Left ventricle myocardium inferior (tissue), 1 donor: ENCODE measurements at regions not wholly inside any gene's neighbourhood (a gene's known extent, or its start where the extent isn't known, plus 50 kb on each side); places are given as distances from the start of the nearest gene placed in this dataset.

Source experiments
- DNase-seq: peaks from one replicate; pipeline ENCODE4 v3.0.0-alpha.2; 2020
- H3K27ac ChIP-seq: fragments of 200-600 bp; replicated peaks from 2 replicates; pipeline ENCODE4 v1.8.0; 2021
- H3K27me3 ChIP-seq: fragments of 200-600 bp; 2 replicates; pipeline ENCODE4 v1.8.0; 2021; ENCODE audit warnings: low read depth
- H3K36me3 ChIP-seq: fragments of 200-600 bp; 2 replicates; pipeline ENCODE4 v1.8.0; 2021
- H3K4me1 ChIP-seq: fragments of 200-600 bp; 2 replicates; pipeline ENCODE4 v1.8.0; 2021
- H3K4me3 ChIP-seq: fragments of 200-600 bp; 2 replicates; pipeline ENCODE4 v1.8.0; 2021; ENCODE audit warnings: mild to moderate bottlenecking, moderate library complexity
- H3K9me3 ChIP-seq: fragments of 200-600 bp; replicated peaks from 2 replicates; pipeline ENCODE4 v1.8.0; 2021
- intact Hi-C: fragments of 100-400 bp; cut with micrococcal nuclease; formaldehyde crosslinking; loops from one replicate; pipeline ENCODE4 v1.11.0; 2022
- TF ChIP-seq, protein P1 (sequence below): fragments of 200-600 bp; IDR thresholded peaks from 2 replicates; pipeline ENCODE4 v1.8.0; 2021; ENCODE audit warnings: antibody characterized with exemption, mild to moderate bottlenecking, borderline replicate concordance
- donor health status: DM: no; HTN: yes; CAD: no; lungs with severe emphysema.

DNA sequence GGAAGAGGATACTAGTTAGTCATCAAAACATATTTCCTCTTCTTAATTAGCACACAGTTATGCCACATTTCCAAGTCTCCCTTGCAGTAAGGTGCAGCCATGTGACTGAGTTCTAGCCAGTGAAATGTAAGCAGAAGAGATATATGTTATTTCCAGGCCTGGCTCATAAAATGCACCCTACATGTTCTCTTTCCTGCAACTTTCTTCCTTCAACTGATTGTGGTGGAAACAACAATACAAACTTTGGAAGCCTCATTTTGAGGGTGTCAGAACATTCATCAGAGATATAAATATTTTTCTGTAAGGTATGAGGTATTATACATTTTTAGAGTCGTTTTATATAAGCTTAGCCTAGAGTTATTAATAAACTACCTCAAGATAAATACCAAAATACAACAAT is 110.9 kb upstream of the PDE7B start:
- DNase-seq: no peak
- Histone ChIP-seq H3K36me3 (no peaks in the 10 kb centered on the region), H3K4me3 (no peak overlapping the region), H3K9me3 (no peaks in the 10 kb centered on the region), H3K27ac (no peak overlapping the region), H3K4me1 (no peaks in the 10 kb centered on the region), H3K27me3 (no peaks in the 10 kb centered on the region)
- TF ChIP-seq, protein P1, sequence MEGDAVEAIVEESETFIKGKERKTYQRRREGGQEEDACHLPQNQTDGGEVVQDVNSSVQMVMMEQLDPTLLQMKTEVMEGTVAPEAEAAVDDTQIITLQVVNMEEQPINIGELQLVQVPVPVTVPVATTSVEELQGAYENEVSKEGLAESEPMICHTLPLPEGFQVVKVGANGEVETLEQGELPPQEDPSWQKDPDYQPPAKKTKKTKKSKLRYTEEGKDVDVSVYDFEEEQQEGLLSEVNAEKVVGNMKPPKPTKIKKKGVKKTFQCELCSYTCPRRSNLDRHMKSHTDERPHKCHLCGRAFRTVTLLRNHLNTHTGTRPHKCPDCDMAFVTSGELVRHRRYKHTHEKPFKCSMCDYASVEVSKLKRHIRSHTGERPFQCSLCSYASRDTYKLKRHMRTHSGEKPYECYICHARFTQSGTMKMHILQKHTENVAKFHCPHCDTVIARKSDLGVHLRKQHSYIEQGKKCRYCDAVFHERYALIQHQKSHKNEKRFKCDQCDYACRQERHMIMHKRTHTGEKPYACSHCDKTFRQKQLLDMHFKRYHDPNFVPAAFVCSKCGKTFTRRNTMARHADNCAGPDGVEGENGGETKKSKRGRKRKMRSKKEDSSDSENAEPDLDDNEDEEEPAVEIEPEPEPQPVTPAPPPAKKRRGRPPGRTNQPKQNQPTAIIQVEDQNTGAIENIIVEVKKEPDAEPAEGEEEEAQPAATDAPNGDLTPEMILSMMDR: no peak
- intact Hi-C loops: no loop called here

DNA sequence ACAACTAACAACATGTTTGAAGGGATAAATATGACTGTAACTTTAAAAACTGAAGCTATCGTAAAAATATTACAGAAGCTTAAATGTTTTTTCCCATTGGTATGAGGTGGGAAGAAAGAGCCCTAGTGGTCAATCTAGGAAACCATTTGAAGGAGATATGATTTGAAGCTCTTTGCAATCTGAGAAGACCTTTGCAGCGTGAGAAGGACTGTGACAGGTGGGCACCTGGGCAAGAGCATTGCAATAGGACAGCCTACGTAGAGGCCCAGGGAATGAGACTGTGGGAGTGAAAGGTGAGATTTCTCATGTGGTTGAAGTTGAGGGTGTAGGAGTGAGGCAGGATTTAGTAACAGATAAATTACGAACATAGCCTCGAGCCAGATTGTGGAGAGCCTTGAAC is 108.0 kb upstream of the PDE7B start:
- no peaks in the 10 kb centered on the region for H3K9me3 ChIP-seq
- no peak overlapping the region for H3K27ac ChIP-seq
- H3K4me3 ChIP-seq: no peak overlapping the region
- TF ChIP-seq, protein P1: no peak
- DNase-seq: no peak
- no peaks in the 10 kb centered on the region for H3K27me3 ChIP-seq
- no peaks in the 10 kb centered on the region for H3K36me3 ChIP-seq
- no peaks in the 10 kb centered on the region for H3K4me1 ChIP-seq
- intact Hi-C loops: no loop called here

DNA sequence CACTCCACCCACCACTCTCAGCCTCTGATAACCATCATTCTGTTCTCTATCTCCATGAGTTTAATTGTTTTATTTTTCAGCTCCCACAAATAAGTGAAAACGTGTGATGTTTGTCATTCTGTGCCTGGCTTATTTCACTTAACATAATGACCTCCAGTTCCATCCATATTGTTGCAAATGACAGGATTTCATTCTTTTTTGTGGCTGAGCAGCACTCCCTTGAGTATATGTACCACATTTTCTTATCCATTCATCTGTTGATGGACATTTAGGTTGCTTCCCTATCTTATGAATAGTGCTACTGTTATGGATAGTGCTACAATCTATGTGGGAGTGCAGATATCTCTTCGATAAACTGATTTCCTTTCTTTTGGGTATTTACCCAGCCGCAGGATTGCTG is 103.3 kb upstream of the PDE7B start:
- H3K27ac ChIP-seq: no peak overlapping the region
- TF ChIP-seq, protein P1: no peak
- intact Hi-C loops: no loop called here
- H3K4me3 ChIP-seq: no peak overlapping the region
- H3K27me3 ChIP-seq: no peaks in the 10 kb centered on the region
- no peak for DNase-seq
- H3K9me3 ChIP-seq: no peaks in the 10 kb centered on the region
- H3K36me3 ChIP-seq: no peaks in the 10 kb centered on the region
- no peaks in the 10 kb centered on the region for H3K4me1 ChIP-seq

DNA sequence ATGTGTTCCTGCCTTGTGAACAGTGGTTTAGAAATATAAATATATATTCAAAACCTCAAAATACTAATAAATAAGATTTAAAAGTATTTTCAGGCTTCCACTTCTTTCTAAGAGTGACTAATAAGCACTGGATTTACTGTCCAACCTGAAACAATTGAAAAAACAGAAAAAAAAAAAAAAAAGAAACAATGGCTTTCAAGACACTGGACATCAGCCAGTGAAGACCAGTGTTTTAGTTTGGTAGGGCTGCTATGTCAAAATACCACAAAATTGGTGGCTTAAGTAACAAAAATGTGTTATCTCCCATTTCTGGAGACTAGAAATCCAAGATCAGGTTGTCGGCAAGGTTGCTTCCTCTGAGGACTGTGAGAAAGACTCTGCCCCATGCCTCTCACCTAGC is 101.4 kb upstream of the PDE7B start:
- no peak overlapping the region for H3K27ac ChIP-seq
- H3K36me3 ChIP-seq: no peaks in the 10 kb centered on the region
- no peaks in the 10 kb centered on the region for H3K9me3 ChIP-seq
- TF ChIP-seq, protein P1: no peak
- DNase-seq: no peak
- H3K27me3 ChIP-seq: no peaks in the 10 kb centered on the region
- H3K4me1 ChIP-seq: no peaks in the 10 kb centered on the region
- intact Hi-C loops: no loop called here
- H3K4me3 ChIP-seq: no peak overlapping the region

DNA sequence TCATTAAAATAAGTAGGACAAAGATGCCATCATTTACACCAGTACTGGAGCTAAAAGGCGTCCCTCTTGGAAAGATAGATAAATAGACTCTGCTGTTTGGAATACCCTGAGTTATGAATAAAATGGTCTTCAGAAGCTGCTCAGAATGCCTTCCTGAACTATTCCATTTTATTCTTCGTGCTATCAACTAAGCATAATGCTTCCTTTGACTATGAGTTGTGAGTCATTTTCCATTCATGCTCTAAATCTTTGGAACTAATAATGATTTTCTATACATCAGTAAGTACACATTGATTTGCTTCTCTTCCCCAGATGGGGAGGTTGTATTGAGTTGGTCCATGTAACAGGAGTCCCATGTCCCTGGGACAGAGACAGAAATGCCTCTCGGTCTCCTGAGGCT is 98.3 kb upstream of the PDE7B start:
- Histone ChIP-seq H3K4me3 (no peak overlapping the region), H3K4me1 (no peaks in the 10 kb centered on the region), H3K27ac (no peak overlapping the region), H3K9me3 (no peaks in the 10 kb centered on the region), H3K36me3 (no peaks in the 10 kb centered on the region), H3K27me3 (no peaks in the 10 kb centered on the region)
- no peak for DNase-seq
- TF ChIP-seq, protein P1: no peak
- intact Hi-C loops: no loop called here

DNA sequence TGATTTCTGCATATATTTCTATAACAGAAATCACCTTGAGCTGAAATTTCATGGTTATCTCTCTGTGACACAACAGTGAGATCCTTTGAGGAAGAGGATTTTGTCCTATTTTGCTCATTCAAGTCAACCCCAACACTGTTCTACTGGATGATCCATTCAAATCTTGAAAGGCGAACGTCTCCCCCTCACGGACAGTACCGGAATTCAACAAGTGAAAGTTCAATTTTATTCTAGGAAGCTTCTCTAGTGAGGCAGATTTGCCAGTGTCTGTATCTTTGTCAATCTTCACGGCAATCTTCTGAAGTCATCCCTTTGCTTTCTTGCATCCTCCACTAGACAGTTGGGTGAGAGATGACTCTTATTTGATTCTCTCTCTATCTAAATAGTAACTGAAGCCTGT is 91.7 kb upstream of the PDE7B start:
- no peak for DNase-seq
- no peak overlapping the region for H3K4me3 ChIP-seq
- no peak overlapping the region for H3K27ac ChIP-seq
- TF ChIP-seq, protein P1: no peak
- H3K36me3 ChIP-seq: no peaks in the 10 kb centered on the region
- intact Hi-C loops: no loop called here
- H3K9me3 ChIP-seq: peaks cover 13% of the 10 kb centered on the region
- no peaks in the 10 kb centered on the region for H3K27me3 ChIP-seq
- no peaks in the 10 kb centered on the region for H3K4me1 ChIP-seq
